Posterior cingulate gyrus (tissue), 11 donors: ENCODE measurements at regions not wholly inside any gene's neighbourhood (a gene's known extent, or its start where the extent isn't known, plus 50 kb on each side); places are given as distances from the start of the nearest gene placed in this dataset.
"Not testable (repeated sequence)": the region's sequence is repeated elsewhere in the genome, so short reads cannot be mapped to it uniquely, and the experiment has no call there.

Experiments used
- DNase-seq, 10 donors: peaks; one replicate each; pipeline versions ENCODE4 v3.0.0 to v3.0.0-alpha.2; 2020 to 2021; ENCODE audit warnings: mixed read lengths in 3 of 10
- intact Hi-C: fragments of 100-400 bp; cut with DNase I; formaldehyde crosslinking; loops from one replicate; pipeline ENCODE4 v1.15.1; 2023

- no peak for DNase-seq
- intact Hi-C loops = no loop called here
These were observed 878.1 kb downstream of the RAPGEF2 start for GRCh38 chr4:159980826-159981468.

- intact Hi-C loops = no loop called here
- DNase-seq = no peak
These were observed 878.6 kb downstream of the RAPGEF2 start for GRCh38 chr4:159981469-159981856.

- intact Hi-C loops = no loop called here
- DNase-seq = no peak
These were observed 880.2 kb downstream of the RAPGEF2 start for GRCh38 chr4:159983082-159983481.

- DNase-seq = no peak
- intact Hi-C loops = no loop called here
These were observed 907.0 kb downstream of the RAPGEF2 start for GRCh38 chr4:160009656-160010493.

GRCh38 chr4:160019936-160020335 is 917.1 kb downstream of the RAPGEF2 start:
- DNase-seq = no peak
- intact Hi-C loops = no loop called here

GRCh38 chr4:160020804-160021203 is 917.9 kb downstream of the RAPGEF2 start:
- DNase-seq = no peak

GRCh38 chr4:160021870-160022269 is 919.0 kb downstream of the RAPGEF2 start:
- intact Hi-C loops = no loop called here
- DNase-seq = no peak

More at GRCh38 chr4:160020804-160021203, 917.9 kb downstream of the RAPGEF2 start:
- intact Hi-C loops = no loop called here

- no peak for DNase-seq
- intact Hi-C loops = no loop called here
These were observed 923.8 kb downstream of the RAPGEF2 start for GRCh38 chr4:160026721-160027120.

GRCh38 chr4:160034501-160034900 is 931.6 kb downstream of the RAPGEF2 start:
- intact Hi-C loops = no loop called here
- no peak for DNase-seq

- DNase-seq = no peak
- intact Hi-C loops = no loop called here
These were observed 935.7 kb downstream of the RAPGEF2 start for GRCh38 chr4:160038615-160039014.

- DNase-seq = no peak
- intact Hi-C loops = no loop called here
These were observed 941.8 kb downstream of the RAPGEF2 start for GRCh38 chr4:160044693-160045092.

GRCh38 chr4:160082432-160083207 is 979.7 kb downstream of the RAPGEF2 start:
- intact Hi-C loops = no loop called here
- DNase-seq = no peak

- no peak for DNase-seq
- intact Hi-C loops = no loop called here
These were observed 988.8 kb downstream of the RAPGEF2 start for GRCh38 chr4:160091631-160092030.

- intact Hi-C loops = no loop called here
- DNase-seq = no peak
These were observed 997.4 kb downstream of the RAPGEF2 start for GRCh38 chr4:160100316-160100715.

- intact Hi-C loops = no loop called here
- no peak for DNase-seq
These were observed 1008.0 kb downstream of the RAPGEF2 start for GRCh38 chr4:160110891-160111290.

- no peak for DNase-seq
- intact Hi-C loops = no loop called here
These were observed 1014.8 kb downstream of the RAPGEF2 start for GRCh38 chr4:160117686-160118085.

- DNase-seq = peak in 1 of 10 donors; percentile 63
- intact Hi-C loops = not testable (repeated sequence)
These were observed 1022.9 kb downstream of the RAPGEF2 start for GRCh38 chr4:160125576-160126287.

- DNase-seq = no peak
- intact Hi-C loops = no loop called here
These were observed 1024.3 kb downstream of the RAPGEF2 start for GRCh38 chr4:160127211-160127610.

GRCh38 chr4:160129439-160129838 is 1026.6 kb downstream of the RAPGEF2 start:
- DNase-seq = no peak
- intact Hi-C loops = no loop called here

GRCh38 chr4:160136021-160136420 is 1033.1 kb downstream of the RAPGEF2 start:
- no peak for DNase-seq
- intact Hi-C loops = no loop called here

- intact Hi-C loops = no loop called here
- no peak for DNase-seq
These were observed 1038.3 kb downstream of the RAPGEF2 start for GRCh38 chr4:160141206-160141605.
